ELR (cell line): ENCODE measurements at regions not wholly inside any gene's neighbourhood (a gene's known extent, or its start where the extent isn't known, plus 50 kb on each side); places are given as distances from the start of the nearest gene placed in this dataset.
A peak's percentile ranks its signal among the peaks of the same experiment; 100 is the strongest.
"Not testable (repeated sequence)": the region's sequence is repeated elsewhere in the genome, so short reads cannot be mapped to it uniquely, and the experiment has no call there.

Source experiments
- DNase-seq: peaks from one replicate; pipeline ENCODE4 v3.0.0-alpha.2; 2015; ENCODE audit warnings: low read depth

DNA sequence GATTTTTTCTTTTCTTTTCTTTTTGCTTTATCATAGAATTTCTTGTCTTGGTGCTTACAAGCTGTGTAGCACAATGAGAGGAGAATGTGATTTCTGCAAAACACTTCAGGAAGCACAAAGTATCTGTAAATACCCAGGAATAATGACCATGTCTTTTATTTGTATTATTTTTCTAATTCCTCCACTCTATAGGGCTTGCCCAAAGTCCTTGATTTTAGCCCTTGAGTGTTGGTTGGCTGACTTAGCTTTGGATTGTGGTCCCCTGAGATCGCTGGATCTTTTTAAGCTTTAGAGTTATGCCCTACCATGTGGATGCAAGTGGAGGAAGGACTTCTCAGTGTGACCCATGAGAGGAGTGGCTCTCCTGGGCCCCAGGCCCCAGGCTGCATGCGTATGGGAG lies 52.2 kb downstream of the HOXC4 start:
- DNase-seq: not testable (repeated sequence)

DNA sequence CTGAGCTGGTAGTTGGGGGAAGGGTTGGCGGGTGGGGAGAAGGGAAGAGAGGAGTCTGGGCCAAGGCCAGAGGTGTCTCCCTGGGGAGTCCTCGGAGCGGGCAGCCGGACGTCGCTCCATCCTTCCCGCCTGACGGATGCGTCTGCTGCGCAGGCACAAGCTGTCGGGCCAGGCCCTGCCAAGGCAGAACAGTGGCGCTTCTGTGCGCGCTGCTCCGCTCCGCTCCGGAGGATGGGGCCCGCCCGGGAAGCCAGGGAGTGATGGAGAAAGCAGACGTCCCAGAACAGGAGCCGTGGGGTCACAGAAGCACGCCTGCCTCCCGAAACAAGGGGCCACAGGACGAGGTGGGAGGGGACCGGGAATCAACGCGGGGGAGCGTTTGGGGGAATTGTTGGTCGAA lies 52.6 kb downstream of the HOXC4 start:
- not testable (repeated sequence) for DNase-seq

DNA sequence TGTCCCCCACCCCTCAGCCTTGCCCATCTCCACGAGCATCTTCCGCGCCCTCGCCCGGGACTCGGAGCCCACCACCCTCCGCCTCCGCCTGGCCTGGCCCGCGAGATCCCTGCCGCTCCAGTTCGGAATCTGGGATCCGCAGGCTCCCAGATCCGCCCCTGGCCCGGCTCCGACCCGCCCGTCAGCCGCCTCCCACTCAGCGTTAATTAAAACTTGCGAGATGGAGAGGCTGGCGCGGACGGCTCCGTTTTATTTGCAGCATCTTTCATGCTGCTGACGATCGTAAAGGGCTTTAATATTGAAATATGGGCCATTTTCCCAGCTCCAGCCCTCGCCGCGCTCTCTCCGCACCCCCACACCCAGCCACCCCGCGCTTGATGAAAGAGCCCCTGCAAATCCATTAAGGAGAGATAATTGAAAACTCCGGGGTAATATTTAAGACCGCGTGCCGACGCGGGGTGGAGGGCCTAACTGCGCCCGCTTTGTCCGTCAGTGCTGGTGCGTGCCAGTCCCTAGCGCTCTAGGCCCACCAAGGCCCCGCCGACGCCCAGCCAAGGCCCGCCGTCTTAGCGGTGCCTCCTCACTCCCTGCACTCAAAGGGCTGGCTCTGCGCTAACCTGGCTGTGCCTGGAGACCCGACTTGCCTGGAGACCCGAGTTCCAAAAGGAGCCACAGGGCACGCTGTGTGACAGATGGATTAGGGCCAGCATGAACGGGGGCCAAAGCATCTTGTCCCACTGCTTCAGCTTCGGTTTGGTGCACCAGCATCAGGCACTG lies 53.4 kb downstream of the HOXC4 start:
- not testable (repeated sequence) for DNase-seq

DNA sequence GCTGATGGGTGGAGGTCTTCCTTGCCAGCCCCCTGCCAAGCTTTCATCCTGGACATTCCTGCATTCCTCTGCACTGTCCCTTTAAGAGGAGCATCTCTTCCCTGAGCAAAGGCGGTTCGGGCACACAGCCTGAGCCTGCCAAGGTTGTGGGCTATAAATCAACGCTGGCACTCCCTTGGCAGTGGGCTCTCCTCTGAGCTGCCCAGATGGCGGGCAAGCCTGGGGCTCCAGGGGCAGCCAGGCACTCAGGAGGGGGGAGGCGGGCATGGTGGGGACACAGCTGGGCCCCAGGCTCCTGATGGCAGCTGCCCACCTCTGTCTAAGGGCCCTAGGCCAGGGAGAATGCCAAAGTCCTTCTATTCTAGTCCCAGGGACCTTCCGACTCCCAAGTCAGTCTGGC lies 58.7 kb downstream of the HOXC4 start:
- not testable (repeated sequence) for DNase-seq

DNA sequence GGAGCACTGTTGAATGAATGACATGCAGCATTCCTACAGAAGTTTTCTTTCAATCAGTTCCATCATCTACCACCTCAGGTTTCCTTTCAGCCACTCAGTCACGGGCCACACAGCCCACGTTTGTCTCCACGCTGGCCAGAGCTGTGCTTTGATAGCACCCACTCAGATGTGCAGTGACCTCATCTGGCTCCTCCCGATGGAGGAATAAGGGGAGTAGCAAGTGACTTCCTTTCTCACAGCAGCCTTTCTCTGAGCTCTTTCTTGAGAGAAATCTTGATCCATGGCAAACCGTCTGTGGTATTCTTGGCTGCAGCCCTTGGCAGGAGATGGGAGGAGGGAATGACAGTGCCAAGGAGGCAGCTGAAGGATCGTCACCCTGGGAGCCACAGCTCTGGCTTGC lies 62.4 kb downstream of the HOXC4 start:
- DNase-seq: not testable (repeated sequence)

DNA sequence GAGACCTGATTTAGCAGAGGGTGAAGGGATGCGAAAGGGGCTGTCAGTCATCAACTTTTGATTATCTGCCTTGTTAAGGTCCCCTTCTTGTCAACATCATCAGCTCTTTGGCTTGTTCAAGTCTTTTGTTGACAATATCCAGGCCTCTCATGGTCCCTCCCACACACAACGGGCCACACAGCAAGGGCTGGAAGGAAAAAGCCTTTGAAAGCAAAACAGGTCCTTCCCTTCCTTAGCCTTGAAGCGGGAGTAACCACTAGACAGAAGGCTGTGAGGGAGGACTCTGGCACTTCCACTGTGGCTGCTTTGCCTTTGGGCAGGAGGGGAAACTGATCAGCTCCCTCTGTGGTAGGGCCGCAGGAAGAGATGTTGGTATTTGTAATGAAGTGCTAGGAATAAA lies 63.8 kb downstream of the HOXC4 start:
- not testable (repeated sequence) for DNase-seq

DNA sequence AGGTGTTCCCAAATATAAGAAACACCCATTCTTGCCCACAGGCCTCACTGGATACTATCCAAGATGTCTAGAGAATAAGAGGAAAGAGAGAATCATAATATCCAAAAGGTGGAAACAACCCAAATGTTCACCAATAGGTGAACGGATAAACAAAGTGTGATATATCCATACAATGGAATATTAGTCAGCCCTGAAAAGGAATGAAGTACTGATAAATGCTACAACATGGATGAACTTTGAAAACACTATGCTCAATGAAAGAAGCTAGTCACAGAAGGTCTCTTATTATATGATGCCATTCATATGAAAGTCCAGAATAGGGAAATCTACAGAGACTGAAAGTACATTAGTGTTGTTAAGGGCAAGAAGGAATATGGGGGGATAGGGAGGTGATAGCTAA lies 65.4 kb downstream of the HOXC4 start:
- not testable (repeated sequence) for DNase-seq

DNA sequence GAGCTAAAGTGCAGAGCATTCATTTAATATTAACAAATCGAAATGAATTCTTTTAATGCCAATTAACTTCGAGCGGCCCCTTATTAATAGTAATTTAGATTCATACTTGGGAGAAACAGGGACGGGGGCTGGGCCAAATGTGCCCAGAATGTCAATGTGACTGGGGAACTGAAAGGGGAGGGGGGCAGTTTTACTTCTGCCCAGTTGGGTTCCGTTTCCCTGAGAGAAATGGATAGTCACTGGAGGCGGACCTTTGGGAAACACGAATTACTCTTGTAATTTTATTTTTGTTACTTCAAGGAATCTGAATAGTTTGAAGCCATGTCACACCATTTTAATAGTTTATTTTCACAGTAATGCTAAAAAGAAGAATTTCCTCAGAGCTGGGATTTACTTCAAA lies 64.8 kb downstream of the SMUG1 start:
- DNase-seq: not testable (repeated sequence)

DNA sequence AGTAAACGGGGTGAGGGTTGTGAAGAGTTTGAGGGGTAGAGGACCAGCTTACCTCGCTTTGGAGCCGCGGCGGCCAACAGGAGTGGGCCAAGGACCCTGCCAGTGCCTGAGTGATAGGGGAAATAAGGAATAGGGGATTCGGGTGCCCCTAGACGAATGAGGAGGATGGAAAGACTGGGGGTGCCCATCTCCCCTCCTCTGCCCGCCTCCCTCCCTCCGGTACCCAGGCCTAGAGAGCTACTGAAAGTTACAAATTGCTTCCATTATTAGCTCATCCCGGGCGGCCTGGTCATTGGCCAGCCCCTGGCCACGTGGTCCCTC lies 63.1 kb downstream of the SMUG1 start:
- DNase-seq: not testable (repeated sequence)

DNA sequence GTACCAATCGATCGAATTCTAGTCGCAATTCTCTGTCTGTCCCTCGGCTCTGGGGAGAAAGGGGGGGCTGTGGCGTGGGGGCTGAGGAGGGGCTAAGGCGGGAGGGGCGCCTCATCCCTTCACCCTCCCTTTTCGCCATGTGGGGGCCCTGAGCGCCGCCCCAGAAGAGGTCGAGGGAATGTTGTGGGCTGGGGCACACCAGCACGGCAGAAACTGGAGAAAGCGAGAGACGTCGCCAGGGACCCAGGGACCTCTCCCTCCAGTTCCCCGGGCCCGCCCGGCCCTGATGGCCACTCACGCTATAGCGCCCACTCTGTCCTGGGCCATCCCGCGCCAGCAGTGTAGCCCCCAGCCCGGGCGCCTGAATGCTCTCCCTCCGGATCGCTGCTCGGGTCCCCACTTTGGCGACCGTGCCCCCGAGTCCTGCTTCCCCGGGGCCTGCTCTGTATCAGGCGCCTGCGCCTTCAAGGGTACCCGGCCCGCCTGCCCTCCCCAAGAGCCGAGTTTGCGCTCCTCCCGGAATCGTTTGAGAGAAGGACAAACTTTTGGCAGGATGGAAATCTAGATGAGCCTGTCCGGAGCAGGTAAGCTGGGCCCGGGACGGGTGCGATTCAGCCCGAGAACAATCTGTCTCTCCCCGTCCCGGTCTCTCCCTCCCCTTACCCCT lies 62.6 kb downstream of the SMUG1 start:
- no peak for DNase-seq

DNA sequence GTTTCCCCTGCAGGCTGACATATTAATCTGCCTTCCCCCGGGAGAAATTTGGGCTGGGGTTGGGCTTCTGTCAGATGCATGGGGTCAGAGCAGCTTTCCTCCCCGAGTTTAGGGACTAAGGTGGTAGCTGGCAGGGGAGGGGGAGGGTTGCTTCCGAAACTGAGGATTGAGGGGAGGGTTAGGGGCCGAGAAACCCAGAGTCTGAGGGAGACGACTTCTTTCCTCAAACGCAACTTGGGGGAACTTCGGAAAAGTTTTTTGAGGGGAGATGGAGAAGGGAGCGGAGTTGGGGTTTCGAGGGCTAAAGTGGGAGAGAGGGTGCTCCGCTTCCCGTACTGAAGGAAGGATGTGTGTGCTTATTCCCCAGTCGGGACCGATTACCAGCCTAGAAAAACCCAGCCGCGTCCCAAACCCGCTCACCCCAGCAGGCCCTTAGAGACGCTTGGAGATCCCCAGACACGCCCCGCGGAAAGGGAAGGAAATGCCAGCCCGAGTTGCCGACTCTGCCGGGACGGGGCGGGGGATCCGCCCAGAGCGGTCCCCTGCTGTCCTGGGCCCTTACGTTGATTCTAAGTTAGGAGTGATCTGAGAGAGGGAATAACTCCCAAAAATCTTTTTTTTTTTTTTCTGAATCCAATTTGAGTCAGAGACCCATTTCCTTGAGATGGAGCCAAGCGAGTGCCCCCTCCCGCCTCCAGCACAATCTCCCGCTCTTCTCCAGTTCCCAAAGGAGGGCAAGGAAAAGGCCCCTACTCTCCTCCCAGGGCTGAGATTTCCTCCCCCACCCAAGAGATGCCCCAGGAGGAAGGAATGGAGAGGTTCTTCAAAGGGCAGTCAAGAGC lies 61.9 kb downstream of the SMUG1 start:
- DNase-seq: peak; percentile 46

DNA sequence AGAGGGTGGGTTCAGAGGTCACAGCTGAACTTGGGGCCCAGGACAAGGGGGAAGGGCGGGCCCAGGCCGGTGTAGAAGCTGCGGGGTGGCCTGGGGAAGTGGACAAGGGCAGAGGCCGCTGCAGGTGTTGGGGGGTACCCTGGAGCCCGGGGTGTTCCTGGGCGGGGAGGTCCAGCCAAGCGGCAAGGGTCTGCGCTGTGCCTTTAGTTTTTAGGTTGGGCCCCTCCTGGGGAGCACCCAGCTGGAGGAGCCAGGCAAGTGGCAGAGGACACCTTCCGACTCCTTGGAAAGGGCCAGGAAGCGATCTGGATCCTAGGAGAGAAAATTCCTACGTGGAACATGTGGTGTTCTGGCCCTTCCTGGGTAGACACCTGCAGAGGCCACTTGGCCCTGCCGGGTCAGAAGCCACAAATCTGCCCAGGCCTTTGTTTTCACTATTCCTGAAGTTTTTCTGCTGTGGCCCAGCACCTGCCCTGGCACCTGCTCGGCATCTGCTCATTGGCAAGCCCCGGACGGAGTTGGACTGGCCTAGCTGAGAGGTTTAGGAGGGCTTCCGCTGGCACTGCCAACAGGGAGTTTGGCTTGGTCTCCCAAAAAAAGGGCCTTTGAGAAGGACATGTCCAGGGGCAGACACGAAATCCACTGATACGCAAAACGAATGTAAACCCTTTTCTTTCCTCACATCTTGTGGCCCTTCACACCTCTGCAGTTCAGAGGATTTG lies 61.1 kb downstream of the SMUG1 start:
- no peak for DNase-seq

DNA sequence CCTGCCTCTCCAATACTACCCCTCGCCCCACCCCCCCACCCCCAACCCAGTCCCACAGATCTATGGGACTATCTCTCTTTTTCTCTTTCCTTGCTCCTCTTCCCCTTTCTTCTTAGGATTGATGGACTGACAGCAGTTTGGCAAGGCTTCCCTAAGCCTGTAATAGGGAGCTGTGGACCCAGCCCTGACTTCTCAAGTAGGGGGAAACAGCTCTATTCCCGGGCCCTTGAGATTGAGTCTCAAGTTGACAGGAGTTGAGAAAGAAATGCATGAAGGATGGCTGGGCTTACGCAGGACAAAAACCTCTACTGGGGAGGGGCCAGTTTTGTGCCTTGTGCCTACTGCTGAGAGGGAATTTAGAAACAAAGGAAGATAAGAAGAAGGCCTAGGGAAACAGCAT lies 60.4 kb downstream of the SMUG1 start:
- DNase-seq: no peak

DNA sequence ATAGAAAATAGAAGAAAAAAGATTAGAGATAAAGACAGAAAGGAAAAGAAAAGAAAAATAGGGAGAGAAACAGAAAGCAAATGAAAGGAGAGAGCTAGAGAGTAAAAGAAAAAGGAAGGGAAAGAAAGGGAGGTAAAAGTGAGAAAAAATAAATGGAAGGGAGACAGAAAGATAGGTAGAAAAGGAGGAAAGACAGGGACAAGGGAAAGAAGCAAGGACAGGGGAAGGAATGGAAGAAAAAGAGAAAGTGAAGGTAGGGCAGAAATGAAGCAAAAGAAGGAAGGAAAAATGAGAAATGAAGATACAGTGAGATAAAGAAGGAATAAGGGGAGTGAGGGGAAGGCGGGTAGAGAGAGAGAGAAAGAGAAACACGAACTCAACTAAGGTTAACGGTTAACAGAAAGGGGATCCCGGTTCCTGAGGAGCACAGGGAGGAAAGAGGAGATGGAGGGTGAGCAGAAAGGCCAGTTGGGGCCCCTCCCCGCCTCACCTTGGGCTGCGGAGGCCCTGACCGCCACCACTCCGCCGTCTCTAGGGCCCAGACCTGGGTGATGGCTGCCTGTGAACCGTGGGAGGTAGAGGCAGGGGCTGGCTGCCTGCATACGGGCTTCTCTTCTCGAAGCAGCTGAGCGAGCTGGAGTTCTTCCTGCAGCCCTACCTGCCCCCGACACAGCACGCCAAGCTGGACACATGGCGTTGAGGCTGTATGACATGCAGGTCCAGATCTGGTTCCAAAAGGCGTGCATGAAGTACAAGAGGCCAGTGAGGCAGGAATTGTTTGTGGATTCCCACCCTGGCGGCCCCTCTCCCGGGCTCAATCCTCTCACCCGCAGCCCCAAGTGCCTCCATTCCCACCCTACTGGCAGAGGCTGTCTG lies 59.5 kb downstream of the SMUG1 start:
- DNase-seq: no peak
